ENCODE measurements at regions not wholly inside any gene's neighbourhood (a gene's known extent, or its start where the extent isn't known, plus 50 kb on each side); places are given as distances from the start of the nearest gene placed in this dataset.

GRCh38 chr15:91535856-91536500, 317.5 kb upstream of the SLCO3A1 start:
- DNase-seq (no peak), ATAC-seq (peak in 1 of 2 donors; percentile 30)
- intact Hi-C loops (cut with DNase I) = no loop called here

- intact Hi-C loops (cut with DNase I) = no loop called here
- ATAC-seq = no peak
- DNase-seq = no peak
These were observed 315.7 kb upstream of the SLCO3A1 start for GRCh38 chr15:91537856-91538255.

- DNase-seq (no peak), ATAC-seq (no peak)
- intact Hi-C loops (cut with DNase I) = no loop called here
These were observed 314.7 kb upstream of the SLCO3A1 start for GRCh38 chr15:91538782-91539181.

- intact Hi-C loops (cut with DNase I) = no loop called here
- DNase-seq (no peak), ATAC-seq (no peak)
These were observed 312.2 kb upstream of the SLCO3A1 start for GRCh38 chr15:91541286-91541685.

DNA sequence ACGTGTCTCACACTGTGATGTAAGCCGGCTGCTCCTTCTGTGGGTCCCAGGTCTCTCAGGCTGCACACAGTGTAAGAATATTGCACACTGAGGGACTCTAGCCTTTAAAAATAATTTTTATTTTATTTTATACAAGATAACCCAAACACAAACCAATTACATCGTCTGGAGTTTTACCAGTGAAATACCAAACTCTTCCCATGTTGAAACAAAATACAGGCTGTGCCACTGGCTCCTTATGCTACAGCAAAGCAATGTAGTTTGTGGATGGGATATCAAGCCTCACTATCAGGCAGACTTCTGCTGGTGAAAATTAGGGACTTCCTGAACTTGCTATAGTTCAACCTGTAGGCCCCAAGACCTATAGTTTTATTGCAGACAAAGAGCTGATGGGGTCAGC, 311.3 kb upstream of the SLCO3A1 start:
- no peak for DNase-seq
- ATAC-seq = no peak
- intact Hi-C loops (cut with DNase I) = no loop called here

DNA sequence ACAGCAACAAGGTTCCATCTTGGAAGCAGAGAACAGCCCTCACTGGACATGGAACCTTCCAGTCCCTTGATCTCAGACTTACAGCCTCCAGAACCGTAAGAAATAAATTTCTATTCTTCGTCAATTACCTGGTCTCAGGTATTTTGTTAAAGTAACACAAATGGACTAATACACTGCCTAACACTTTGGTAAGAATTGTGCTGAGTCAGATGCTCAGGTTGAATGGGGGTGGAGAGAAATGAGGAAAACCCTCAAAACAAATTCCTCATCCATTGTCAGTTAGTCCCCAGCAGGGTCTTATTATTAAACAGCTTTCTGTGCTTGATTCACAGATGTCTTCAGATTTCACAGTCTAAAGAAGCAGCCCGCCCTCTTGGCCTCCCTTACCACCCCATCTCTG, 306.2 kb upstream of the SLCO3A1 start:
- ATAC-seq (no peak), DNase-seq (no peak)
- intact Hi-C loops (cut with DNase I) = no loop called here

- DNase-seq (peak; percentile 46), ATAC-seq (peak; percentile 75 to 81)
- intact Hi-C loops (cut with DNase I) = no loop called here
These were observed 305.0 kb upstream of the SLCO3A1 start for GRCh38 chr15:91548549-91548948.

DNA sequence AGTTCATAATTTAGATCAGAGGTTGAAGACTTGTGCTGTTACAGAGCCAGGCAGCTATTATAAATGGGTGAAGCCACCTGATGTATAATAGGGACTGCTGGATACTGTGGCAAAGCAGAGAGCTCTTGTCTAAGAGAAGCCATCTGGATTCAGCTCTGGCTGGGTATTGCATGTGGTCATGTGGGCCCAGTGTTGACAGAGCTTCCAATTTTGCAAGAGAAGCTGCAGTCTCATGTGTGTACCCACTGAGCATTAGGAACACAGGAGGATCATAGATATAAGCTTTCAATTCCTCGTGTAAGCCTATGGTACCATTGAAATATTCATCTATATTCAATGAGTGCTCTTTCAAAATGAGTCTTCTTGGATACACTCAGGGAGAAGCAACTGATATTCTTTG, 303.9 kb upstream of the SLCO3A1 start:
- intact Hi-C loops (cut with DNase I) = no loop called here
- no peak for DNase-seq
- peak in 1 of 2 donors; percentile 76 for ATAC-seq

DNA sequence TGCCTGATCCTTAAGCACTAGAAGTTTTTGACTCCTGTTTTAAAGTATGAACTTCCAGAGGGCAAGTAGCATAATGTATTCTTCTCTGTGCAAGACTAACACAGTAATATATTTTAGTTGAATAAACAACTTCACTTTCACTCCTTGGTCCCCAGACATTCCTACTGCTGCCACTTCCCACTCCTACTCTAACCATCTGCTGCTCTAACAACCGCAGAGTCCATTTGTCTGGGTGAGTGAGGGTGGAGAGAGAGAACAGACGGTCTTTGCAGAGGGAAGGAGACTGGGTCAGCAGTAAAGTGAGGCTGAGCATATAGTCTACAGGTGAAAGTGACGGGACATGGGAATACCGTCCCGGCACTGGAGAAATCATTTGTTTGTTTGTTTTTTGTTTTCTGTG, 301.0 kb upstream of the SLCO3A1 start:
- ATAC-seq (peak in 1 of 2 donors; percentile 79), DNase-seq (no peak)
- intact Hi-C loops (cut with DNase I) = no loop called here

GRCh38 chr15:91553196-91553854, 300.2 kb upstream of the SLCO3A1 start:
- intact Hi-C loops (cut with DNase I) = no loop called here
- no peak for ATAC-seq

DNA sequence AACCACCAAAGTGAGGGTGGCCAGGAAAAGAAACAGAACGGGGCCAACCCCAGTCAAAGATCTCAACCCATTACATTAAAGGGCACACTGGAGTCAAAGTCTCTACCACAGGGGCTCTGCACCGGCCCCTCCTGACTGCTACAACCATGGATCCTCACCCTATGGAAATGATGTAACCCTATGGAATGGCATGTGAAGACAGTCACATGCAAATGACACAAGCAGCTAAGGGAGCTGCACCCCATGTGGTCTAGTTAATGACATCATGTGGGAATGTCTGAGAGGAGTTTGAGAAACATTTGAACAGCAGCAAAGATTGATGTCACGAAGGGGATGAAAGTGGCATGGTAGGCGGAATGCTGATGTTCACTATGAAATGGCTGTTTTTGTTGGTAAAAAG, 298.2 kb upstream of the SLCO3A1 start:
- intact Hi-C loops (cut with DNase I) = no loop called here
- ATAC-seq (no peak), DNase-seq (no peak)

More at GRCh38 chr15:91553196-91553854, 300.2 kb upstream of the SLCO3A1 start:
- no peak for DNase-seq

GRCh38 chr15:91556926-91557325, 296.6 kb upstream of the SLCO3A1 start:
- ATAC-seq (no peak), DNase-seq (no peak)
- intact Hi-C loops (cut with DNase I) = no loop called here

GRCh38 chr15:91559066-91559465, 294.4 kb upstream of the SLCO3A1 start:
- no peak for ATAC-seq
- intact Hi-C loops (cut with DNase I) = no loop called here

DNA sequence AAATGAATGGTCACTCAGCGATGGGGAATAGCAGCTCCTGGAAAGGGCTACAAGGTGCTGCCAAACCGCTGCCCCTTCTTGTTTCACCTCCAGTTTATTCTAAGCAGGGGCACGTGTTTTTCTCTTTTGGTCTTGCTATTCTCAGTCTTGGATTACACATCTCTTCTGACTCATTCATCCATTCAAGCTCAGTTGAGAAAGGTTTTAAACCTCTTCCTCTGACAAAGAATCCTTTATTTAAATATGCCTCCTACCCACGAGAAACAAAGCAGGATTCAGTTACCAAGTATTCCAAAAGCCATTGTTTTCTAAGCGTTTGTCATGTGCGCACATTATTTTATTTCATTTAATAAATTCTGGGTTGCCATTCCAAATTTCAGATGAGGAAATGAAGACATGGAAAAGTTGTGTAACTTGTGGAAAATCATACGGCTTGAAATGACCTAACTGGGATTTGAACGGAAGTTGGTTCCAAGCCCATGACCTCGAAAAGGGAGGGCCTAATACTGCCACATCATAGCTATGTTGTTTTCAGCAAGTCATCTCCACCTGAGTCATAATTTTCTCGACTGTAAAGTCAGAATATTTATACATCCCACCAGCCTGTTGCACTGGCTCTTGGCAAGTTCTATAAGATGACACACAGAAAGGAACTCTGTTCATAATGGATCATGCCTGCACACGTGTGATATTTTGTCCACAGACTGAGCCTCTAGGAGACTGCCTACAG, 292.0 kb upstream of the SLCO3A1 start:
- intact Hi-C loops (cut with DNase I) = no loop called here
- ATAC-seq (peak; percentile 50 to 81), DNase-seq (peak; percentile 29)

More at GRCh38 chr15:91559066-91559465, 294.4 kb upstream of the SLCO3A1 start:
- no peak for DNase-seq

DNA sequence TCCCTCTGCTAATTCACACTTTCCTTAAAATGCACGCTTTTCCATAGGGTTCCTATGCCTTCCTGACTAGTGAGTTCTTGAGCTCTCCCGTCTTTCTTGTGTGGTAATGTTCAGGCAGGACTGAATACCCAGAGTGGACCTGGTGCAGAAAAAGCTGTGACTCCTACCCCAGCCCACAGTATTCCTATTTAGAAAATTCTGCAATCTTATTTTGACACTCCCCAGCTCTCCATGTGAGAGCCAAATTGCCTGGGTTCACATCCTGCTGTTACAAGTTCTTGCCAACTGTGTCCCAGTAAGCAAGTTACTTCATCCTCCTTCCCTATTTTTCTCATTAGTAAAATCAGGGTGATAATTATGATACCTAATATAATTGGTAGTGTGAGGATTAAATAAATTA, 290.8 kb upstream of the SLCO3A1 start:
- no peak for DNase-seq
- peak; percentile 46 to 65 for ATAC-seq
- intact Hi-C loops (cut with DNase I) = no loop called here

GRCh38 chr15:91564631-91565030, 288.9 kb upstream of the SLCO3A1 start:
- intact Hi-C loops (cut with DNase I) = no loop called here
- ATAC-seq (no peak), DNase-seq (no peak)

GRCh38 chr15:91566141-91566540, 287.4 kb upstream of the SLCO3A1 start:
- no peak for DNase-seq
- intact Hi-C loops (cut with DNase I) = no loop called here
- ATAC-seq = no peak

- intact Hi-C loops (cut with DNase I) = no loop called here
- ATAC-seq (no peak), DNase-seq (no peak)
These were observed 285.5 kb upstream of the SLCO3A1 start for GRCh38 chr15:91568036-91568435.

GRCh38 chr15:91572110-91572509, 281.4 kb upstream of the SLCO3A1 start:
- ATAC-seq = peak in 1 of 2 donors; percentile 34
- intact Hi-C loops (cut with DNase I) = no loop called here
- DNase-seq = peak; percentile 65

GRCh38 chr15:91576096-91576495, 277.4 kb upstream of the SLCO3A1 start:
- ATAC-seq (no peak), DNase-seq (no peak)
- intact Hi-C loops (cut with DNase I) = no loop called here

Measured in left cardiac atrium (tissue), 4 donors.